ENCODE measurements at regions not wholly inside any gene's neighbourhood (a gene's known extent, or its start where the extent isn't known, plus 50 kb on each side); places are given as distances from the start of the nearest gene placed in this dataset.
"Not testable (repeated sequence)": the region's sequence is repeated elsewhere in the genome, so short reads cannot be mapped to it uniquely, and the experiment has no call there.

DNA sequence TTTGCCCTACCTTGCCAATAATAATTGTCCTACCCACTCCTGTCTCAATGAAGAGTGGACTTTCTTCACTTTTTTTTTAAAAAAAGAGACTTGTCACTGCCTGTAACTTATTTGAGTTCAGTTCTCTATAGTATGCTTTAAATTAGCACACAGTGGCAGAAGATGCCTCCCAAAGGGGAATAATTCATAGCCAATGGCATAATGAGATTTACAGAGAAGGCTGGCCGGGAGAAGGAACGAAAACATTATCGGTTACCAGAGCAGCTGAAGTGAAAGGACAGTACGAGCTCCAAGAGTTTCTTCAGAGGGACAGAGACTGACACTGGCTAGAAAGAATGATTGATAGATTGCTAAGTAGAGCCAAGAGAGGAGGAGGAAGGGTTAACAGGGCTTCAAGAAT, 356.3 kb downstream of the EMP1 start:
- DNase-seq, result no peak

GRCh38 chr12:13547283-13547682, 350.8 kb downstream of the EMP1 start:
- DNase-seq, result no peak

- no peak for DNase-seq
These were observed 349.7 kb downstream of the EMP1 start for GRCh38 chr12:13546231-13546630.

GRCh38 chr12:13539051-13539450, 342.5 kb downstream of the EMP1 start:
- DNase-seq, result no peak

DNA sequence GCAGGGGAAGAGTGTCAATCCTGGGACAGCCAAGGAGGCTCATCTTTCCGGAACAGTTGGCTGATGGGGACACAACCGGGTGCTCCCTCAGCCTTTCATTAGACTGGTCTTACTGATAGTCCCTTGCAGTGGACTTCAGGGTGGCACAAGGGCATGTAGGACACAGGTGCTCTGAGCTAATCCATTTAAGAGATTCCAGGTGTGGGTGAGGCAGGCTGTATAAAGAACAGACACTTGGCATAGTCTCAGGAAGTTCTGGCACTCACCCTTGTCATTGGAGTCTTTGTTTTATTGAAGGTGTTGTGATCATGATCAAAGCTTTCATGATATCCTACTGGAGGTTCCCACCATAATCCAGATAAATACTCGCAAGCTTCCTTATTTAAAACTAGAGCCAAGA, 341.6 kb downstream of the EMP1 start:
- DNase-seq, result no peak

- DNase-seq, result no peak
These were observed 341.1 kb downstream of the EMP1 start for GRCh38 chr12:13537623-13538022.

DNA sequence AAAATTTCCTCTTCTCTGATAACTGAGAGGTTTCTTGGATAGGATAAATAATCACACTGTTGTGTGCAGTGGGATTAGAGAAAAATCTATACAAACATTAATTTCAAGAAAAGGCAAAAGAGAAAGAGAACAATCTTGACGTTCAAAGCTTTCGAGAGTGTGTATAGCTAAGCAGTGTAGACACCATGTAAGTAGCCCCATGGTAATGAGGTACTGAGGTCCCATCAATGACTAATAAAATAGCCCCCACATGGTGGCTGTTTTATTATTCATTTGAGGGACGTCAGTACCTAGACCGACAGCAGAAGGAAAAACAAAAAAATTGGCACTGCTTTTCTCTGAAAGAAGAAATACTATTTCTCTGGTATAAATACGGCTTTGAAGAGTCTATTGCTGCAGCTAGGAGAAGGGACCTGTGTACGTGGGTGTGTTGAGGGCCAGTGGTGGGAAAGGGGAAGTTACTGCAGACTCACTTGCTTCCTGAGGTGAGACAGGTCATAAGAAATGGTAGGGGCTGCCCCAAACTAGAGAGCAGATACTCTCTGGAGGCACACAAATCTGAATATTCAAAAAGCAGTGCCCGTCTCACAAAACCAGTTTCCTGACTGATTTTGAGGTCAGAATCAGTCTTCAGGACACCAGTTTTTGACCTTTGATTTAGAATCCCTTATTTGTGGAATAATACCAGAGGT, 339.8 kb downstream of the EMP1 start:
- DNase-seq, result no peak

GRCh38 chr12:13534645-13535398, 338.3 kb downstream of the EMP1 start:
- DNase-seq, result peak; percentile 0

DNA sequence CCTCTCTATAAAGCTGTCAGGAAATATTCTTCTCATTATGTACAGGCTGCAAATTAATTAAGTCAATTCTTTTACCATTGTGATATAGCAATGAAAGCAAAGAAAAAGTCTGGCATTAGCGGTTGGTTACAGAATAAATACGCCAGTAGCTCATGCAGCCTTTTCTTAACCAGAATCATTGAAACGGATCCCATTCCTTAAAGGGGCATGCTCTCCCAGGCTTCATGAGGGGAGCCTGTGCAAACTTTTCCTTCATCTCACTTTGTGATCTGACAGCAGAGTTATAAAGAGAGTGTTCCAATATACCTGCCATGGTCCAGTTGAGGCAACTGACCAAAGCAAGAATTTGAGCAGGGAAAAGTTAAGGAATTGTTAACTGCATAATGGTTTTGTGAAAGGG, 337.7 kb downstream of the EMP1 start:
- DNase-seq, result no peak

GRCh38 chr12:13530966-13531365, 334.4 kb downstream of the EMP1 start:
- DNase-seq, result no peak

DNA sequence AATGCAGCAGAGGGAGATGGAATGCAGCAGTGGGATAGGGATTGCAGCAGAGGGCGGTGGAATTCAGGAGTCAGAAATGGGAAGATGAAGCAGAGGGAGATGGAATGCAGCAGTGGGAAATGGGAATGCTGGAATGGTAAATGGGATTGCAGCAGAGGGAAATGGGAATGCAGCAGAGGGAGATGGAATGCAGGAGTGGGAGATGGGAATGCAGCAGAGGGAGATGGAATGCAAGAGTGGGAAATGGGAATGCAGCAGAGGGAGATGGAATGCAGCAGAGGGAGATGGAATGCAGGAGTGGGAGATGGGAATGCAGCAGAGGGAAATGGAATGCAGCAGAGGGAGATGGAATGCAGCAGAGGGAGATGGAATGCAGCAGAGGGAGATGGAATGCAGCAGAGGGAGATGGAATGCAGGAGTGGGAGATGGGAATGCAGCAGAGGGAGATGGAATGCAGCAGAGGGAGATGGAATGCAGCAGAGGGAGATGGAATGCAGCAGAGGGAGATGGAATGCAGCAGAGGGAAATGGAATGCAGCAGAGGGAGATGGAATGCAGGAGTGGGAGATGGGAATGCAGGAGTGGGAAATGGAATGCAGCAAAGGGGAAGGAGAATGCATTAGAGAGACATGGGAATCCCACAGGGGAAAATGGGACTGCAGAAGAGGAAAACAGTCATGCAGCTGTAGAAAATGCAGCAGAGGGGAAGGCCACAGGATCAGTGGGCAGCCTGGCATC, 329.8 kb downstream of the EMP1 start:
- DNase-seq, result not testable (repeated sequence)

DNA sequence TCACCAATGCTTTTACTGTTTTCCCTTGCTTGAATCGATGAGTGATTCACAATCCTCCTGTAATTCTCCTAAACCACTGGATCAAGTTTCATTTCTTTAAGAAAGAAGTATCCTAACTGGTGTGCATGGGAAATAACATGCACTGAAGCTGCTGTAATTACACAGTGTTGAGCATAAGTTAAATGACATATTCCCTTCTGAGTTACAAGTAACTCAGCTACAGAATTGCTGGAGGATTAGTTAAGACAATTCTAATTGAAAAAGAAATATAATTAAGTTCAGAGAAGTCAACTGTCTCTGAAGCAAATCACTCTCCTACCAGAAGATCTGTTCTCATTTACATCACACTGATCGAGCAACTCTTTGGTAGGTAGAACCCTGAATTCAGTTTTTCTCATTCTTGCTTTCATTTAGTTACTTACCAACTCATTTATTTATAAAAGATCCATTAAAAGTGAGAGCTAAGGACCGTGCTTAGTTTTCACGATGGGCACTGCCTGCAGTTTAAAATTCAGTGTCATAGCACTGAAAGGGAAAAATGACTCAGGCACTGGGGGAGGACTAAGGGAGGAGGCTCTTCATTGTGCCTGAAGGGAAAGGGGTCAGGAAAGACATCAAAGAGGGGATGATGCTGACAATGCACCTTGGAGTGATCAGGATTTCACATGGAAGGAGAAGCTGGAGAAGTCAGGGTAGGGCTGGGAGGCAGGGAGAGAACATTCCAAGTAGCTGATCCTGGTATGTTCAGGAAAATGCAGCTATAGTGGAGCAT, 327.2 kb downstream of the EMP1 start:
- no peak for DNase-seq

DNA sequence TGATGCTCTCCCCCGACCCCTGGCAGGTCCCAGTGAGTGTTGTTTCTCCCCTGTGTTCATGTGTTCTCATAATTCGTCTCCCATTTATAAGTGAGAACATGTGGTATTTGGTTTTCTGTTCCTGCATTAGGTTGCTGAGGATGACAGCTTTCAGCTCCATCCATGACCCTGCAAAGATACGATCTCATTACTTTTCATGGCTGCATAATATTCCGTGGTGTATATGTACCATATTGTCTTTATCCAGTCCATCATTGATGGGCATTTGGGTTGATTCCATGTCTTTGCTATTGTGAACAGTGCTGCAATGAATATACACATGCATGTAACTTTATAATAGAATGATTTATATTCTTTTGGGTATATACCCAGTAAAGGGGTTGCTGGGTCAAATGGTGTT, 321.5 kb downstream of the EMP1 start:
- DNase-seq, result not testable (repeated sequence)

DNA sequence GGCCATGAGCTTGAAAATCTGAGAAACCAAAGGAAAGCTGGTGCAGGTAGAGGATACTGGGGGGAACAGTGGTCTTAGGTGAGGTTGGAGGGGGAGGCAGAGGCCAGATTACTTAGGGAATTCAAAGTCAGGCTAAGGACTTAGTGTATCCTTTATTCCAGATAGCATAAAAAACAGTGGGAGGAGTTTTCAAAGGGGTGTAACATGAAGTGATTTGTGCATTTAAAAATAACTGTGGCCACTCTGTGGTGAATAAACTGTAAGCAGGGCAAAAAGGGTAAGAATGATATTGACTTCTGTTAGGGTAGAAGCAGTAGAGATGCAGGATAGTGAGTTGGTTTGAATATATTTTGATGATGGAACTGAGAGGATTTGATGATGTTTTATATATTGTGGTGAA, 313.2 kb downstream of the EMP1 start:
- no peak for DNase-seq

GRCh38 chr12:13505636-13506035, 309.1 kb downstream of the EMP1 start:
- no peak for DNase-seq

GRCh38 chr12:13505224-13505623, 308.7 kb downstream of the EMP1 start:
- no peak for DNase-seq

GRCh38 chr12:13504736-13505135, 308.2 kb downstream of the EMP1 start:
- no peak for DNase-seq

DNA sequence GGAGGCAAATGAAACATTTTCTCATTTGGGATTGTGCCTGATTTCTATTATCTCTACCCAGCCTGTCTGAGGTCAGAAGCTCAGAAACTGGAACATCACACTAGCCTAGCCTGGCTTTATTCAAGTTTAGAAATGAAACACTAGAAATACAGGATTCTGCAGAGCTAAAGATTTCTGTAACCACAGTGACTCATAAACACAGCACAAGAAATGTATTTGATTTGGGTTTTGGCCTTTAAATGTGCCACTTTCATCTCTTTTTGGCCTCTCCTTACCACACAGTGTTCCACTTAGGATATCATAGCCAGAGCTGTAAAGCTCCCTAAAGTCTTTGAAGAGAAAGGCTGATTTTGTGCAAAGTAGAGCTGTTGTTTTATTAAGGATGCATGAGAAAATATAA, 307.5 kb downstream of the EMP1 start:
- no peak for DNase-seq

DNA sequence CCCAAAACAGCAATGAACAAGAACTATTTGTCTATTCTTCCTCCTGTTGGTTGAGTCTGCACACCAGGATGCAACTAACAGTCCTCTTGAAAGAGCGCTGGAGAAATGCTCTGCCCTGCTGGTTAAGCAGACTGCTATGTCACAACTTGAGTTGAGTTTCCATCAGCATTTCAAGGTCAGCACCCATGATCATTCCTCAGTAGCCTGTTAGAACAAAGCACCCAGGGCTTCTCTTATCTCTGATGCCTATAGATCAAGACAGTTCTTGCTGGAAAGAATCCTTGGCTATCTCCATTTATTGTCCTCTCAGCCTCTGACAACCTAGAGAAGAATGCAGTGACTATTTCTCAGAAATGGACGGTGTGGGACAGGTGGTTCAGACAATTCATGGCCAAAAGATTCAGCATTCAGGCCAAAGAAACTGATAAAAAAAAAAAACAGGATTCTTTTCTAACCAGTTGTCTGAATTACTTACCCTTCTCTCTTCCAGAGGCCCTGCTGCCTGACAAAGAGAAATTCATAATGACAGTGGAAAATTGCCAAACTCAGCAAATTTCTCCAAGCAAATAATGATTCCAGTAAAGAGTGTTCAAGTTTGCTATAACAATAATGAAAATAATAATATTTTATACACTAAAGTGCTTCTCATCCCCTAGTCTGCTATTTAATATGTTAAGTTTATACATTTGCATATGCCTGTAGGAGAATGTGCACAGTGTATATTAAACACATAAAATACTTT, 306.7 kb downstream of the EMP1 start:
- no peak for DNase-seq

DNA sequence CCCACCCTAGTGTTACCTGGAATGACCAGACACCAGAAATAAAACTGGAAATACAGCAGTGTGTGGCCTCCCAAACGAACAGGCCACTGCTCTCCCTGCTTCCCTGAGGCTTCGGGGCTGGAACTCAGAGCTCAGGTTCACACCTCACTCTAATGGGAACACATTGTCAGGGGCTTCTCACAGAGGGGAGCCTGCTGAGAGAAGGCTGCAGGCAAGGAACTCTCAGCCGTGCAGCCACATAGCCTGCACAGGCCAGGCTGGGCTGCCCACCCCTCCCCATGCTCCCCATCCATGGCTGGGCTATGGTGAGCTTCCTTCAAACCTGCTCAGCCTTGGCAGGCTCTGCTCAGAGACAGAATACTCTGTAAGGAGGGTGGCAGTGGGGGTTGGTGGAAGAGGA, 302.5 kb downstream of the EMP1 start:
- DNase-seq, result no peak

- no peak for DNase-seq
These were observed 299.6 kb downstream of the EMP1 start for GRCh38 chr12:13496111-13496510.

DNA sequence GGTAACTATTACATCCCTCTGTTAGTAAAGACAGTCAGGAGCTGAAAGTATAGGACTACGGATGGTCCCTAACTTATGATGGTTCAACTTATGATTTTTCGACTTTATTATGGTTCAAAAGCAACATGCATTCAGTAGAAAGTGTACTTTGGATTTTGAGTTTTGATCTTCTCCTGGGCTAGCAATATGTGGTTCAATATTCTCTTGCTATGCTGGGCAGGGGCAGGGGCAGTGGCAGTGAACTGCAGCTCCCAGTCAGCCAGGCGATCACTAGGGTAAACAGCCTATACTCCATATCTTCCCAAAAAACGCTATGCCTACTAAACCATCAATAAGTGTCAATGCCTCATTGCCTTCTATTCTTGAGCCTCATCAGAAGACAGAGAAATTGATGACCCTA, 292.7 kb downstream of the EMP1 start:
- DNase-seq, result no peak

- no peak for DNase-seq
These were observed 290.8 kb downstream of the EMP1 start for GRCh38 chr12:13487326-13487725.

Data from DMS 273 treated with DMSO at 0.1 percent for 48 hours (cell line).